GM08714 (cell line): ENCODE measurements at regions not wholly inside any gene's neighbourhood (a gene's known extent, or its start where the extent isn't known, plus 50 kb on each side); places are given as distances from the start of the nearest gene placed in this dataset.
"Not testable (repeated sequence)": the region's sequence is repeated elsewhere in the genome, so short reads cannot be mapped to it uniquely, and the experiment has no call there.

Experiments used
- H3K4me3 ChIP-seq: fragments of 200-500 bp; sonication (Bioruptor generic); 2 replicates; pipeline ENCODE4 v1.5.1; 2014; ENCODE audit warnings: mild to moderate bottlenecking, low read length, inconsistent platforms
- ZNF274 ChIP-seq: IDR thresholded peaks from 2 replicates; pipeline ENCODE4 v1.6.1; 2012; ENCODE audit warnings: mild to moderate bottlenecking, low read depth, low read length

DNA sequence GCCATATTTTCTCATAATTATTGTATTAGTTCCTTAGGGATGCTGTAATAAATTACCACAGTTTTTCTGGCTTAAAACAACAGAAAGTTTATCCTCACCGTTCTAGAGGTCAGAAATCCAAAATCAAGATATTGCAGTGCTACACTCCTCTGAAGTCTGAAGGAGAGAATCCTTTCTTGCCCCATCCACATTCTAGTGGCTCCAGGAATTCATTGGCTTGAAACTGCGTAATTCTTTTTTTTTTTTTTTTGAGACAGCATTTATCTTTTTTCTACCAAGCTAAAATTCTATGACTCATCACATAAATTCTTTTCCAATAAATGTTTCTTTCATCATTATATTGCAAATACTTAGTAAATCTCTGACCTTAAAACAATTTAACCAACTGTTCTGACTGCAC is 451.0 kb upstream of the RGS18 start:
- no peak for TF ChIP-seq ZNF274
- H3K4me3 ChIP-seq = no peak overlapping the region

DNA sequence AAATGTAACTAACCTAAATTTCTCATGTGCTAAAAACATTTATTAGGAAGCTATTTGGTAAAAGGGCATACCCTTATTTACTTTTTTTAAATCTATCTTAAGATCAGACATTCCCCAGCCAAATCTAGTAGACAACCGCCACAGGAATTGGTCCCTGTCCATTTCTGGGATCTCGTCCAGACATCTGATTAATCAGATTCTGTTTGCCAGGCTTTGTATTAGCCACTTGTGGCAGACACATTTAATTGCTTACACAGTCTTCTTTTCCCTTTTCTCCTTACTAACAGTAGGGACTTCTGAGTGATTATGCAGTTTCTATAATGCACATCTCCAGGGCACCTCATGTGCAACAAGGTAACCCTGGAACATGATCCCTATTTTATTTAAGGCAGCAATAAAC is 449.0 kb upstream of the RGS18 start:
- TF ChIP-seq ZNF274 = no peak
- H3K4me3 ChIP-seq = no peak overlapping the region

DNA sequence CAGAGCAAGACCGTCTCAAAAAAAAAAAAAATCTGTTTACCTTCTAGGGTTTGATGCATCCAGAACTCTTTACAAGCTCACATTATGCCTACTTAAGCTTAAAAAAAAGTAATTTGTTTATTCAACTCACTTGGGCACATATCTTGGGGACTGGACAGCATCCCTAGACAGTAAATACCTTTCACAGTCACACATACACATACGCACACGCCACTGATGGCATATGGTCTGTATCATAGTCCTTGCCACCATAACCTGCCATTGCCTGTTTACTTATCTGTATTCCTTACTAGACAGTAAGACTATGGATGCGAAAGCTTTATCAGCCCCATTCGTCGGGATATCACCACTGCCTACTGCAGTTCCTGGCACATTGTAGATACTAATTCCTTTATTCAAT is 446.3 kb upstream of the RGS18 start:
- TF ChIP-seq ZNF274 = no peak
- H3K4me3 ChIP-seq = no peak overlapping the region

DNA sequence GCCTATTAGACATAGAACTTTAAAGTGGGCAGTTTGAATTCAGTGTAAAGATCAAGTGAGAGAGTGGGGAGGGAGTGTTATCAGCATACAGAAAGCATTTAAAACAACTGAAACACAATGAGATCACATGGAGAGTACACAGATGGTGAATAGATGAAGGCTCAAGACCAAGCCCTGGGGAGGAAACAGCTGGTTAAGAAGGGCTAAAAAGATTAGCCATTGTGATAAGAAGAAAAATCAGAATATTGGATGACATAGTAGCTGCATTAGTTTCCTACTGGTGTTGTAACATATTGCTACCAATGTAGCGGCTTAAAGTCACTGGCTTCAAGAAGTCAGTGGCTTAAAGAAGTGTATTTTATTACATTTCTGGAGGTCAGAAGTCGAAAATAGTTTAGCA is 443.4 kb upstream of the RGS18 start:
- TF ChIP-seq ZNF274 = no peak
- H3K4me3 ChIP-seq = no peak overlapping the region

DNA sequence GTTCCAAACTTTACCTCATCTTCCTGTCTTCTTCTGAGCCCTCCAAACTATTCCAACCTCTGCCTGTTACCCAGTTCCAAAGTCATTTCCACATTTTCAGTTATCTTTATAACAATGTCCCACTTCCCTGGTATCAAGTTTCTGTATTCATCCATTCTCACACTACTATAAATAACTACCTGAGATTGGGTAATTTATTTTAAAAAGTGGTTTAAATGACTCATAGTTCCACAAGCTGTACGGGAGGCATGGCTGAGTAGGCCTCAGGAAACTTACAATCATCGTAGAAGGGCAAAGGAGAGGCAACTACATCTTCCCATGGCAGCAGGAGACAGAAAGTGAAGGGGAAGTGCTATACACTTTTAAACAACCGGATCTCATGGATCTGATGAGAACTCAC is 428.5 kb upstream of the RGS18 start:
- TF ChIP-seq ZNF274 = no peak
- no peak overlapping the region for H3K4me3 ChIP-seq

DNA sequence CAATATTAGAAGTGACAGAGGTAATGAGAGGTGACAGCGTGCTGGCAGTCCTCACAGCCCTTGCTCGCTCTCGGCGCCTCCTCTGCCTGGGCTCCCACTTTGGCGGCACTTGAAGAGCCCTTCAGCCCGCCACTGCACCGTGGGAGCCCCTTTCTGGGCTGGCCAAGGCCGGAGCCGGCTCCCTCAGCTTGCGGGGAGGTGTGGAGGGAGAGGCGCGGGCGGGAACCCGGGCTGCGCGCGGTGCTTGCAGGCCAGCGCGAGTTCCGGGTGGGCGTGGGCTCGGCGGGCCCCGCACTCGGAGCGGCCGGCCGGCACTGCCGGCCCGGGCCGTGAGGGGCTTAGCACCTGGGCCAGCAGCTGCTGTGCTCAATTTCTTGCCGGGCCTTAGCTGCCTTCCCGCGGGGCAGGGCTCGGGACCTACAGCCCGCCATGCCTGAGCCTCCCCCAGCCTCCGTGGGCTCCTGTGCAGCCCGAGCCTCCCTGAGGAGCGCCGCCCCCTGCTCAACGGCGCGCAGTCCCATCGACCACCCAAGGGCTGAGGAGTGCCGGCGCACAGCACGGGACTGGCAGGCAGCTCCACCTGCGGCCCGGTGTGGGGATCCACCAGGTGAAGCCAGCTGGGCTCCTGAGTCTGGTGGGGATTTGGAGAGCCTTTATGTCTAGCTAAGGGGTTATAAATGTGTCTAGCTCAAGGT is 426.5 kb upstream of the RGS18 start:
- not testable (repeated sequence) for H3K4me3 ChIP-seq

DNA sequence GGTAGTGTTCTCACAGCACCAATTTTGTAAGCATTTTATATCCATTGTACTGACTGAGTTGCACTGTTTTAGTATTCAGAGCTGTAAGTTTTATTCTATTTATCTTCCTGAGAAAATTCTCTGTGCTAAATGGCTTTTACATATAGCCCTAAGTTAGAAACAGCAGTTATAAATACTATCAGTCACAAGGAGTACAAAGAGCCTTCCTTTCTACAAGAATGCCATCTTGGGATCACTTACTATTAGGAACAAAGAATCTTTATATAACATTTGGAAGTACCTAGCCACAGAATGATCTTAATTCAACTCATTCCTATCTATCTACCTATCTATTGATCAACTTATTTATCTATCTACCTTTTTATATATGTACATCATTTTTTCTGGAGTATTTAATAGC is 423.9 kb upstream of the RGS18 start:
- H3K4me3 ChIP-seq = no peak overlapping the region
- TF ChIP-seq ZNF274 = no peak

DNA sequence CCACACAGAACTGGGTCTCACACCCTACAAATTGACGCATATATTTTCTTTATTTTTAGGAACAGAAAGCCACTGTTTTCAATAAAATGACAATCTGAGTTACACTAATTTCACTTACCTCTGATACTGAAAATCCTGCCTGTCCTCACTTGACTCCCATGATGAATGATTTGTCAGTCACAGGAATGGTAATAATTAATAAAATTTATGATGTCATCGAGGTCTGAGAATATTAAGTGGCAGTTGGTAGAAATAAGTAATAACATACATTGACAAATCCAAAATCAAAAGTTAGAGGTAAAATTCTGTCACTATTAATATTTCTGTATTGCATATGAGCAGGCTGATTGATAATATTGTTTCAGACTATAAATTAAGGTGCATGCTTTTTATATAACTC is 418.7 kb upstream of the RGS18 start:
- no peak for TF ChIP-seq ZNF274
- no peak overlapping the region for H3K4me3 ChIP-seq

DNA sequence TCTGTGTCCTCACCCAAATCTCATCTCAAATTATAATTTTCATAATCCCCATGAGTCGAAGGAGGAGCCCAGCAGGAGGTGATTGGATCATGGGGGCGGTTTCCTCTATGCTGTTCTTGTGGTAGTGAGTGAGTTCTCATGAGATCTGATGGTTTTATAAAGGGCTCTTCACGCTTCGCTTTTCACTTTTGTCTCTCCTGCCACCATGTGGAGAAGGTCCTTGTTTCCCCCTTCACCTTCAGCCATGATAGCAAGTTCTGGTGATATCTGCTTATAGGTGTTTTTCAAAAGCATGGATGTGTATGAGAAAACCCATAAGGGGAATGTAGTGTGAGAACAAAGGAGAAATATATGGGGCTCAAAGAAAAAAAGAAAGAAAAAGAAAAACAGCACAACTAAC is 405.9 kb upstream of the RGS18 start:
- no peak for TF ChIP-seq ZNF274
- no peak overlapping the region for H3K4me3 ChIP-seq

DNA sequence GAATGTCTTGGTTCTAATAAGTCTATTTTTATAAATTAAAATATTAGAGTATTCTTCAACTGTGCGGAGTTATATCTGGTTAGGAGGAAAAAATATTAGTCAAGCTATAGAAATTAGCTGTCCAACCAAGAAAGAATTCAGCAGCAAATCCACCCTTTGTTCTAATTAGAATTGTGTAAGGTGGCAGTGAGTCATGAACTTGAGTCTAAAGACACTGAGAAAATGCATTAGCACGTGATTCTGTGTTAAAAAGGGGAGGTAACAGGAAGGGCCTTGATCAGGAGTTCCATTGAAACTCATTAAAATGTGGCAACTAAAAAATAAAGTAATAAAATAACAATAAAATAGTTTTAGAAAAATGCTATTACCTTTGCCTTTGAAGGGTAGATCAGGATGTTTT is 398.2 kb upstream of the RGS18 start:
- no peak overlapping the region for H3K4me3 ChIP-seq
- TF ChIP-seq ZNF274 = no peak

DNA sequence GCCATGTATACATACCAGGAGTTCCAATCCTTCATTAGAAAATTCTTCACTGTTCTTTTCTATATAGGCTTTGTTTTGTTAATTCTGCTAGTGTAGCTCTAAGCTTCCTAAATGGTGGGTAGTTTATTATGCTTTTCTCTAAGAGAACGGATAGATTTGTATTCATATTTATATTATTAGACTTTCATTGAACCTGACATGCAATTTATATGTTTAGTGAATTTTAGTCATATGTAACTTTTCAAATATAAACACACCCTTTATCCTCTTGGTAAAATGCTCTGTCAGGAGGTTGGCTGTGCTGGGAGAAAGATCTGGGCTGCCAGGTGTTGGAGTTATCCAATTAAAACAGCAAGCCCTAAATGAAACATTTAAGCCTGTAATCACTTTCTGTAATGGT is 369.7 kb upstream of the RGS18 start:
- TF ChIP-seq ZNF274 = no peak
- H3K4me3 ChIP-seq = no peak overlapping the region

DNA sequence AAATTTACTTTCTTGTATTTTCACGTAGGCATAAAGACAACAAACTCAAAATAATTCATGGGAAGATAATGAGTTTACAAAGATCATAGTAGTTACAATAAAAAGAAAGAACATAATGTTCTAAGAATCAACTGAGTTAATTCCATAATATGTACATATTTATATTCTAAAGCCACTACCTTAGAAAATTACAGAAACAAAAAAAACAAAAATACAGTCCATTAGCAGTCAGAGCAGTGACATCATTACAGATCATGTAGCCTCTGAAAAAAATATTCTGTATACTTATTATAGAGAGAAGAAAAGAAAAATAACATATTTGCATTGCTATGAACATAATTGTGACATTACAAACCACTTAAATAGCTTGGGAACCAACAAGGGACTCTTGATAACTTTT is 360.1 kb upstream of the RGS18 start:
- no peak overlapping the region for H3K4me3 ChIP-seq
- no peak for TF ChIP-seq ZNF274

DNA sequence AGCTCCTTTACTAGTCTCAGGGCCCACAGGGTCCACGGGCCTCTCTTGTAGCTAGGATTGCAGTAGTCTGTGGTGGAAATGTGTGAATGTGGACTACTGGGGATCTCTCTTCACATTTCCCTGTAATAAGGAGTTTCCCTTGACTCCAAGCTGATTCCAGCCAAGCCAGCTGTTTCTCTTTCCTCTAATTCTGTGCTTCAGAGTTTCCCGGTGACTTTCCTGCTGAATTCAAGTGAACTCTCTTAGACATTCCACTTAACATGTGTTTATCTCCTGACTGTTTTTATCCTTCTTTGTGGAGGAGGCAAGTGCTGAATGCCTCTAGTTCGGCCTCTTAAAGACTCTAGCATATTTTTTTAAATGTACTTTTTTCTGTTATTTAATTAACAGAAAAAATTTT is 354.0 kb upstream of the RGS18 start:
- no peak overlapping the region for H3K4me3 ChIP-seq
- no peak for TF ChIP-seq ZNF274

DNA sequence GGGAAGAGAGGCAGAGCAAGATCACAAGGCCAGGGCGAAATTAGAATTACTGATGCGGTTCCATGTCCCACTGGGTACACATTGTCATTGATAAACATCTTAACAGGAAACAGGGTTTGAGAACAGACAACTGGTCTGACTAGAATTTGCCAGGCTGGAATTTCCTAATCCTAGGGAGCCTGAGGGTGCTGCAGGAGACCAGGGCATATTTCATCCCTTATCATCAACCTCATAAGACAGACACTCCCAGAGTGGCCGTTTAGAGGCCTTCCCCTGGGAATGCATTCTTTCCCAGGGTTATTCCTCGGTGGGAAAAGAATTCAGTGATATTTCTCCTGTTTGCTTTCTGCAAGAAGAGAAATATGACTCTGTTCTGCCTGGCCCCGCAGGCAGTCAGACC is 344.7 kb upstream of the RGS18 start:
- H3K4me3 ChIP-seq = not testable (repeated sequence)

DNA sequence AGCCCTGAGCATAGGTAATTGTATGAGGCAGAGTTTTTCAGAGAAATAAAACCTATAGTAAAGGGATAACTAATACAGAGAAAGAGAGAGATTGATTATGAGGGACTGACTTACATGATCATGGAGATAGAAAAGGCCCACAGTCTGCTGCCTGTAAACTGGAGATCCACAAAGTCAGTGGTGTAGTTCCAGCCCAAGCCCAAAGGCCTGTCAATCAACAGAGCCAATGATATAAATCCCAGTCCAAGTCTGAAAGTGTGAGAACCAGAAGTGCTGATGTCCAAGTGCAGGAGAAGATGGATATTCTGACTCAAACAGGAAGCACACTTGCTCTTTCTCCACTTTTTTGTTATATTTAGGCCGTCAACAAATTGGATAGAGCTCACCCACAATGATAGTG is 340.1 kb upstream of the RGS18 start:
- no peak for TF ChIP-seq ZNF274
- H3K4me3 ChIP-seq = no peak overlapping the region

DNA sequence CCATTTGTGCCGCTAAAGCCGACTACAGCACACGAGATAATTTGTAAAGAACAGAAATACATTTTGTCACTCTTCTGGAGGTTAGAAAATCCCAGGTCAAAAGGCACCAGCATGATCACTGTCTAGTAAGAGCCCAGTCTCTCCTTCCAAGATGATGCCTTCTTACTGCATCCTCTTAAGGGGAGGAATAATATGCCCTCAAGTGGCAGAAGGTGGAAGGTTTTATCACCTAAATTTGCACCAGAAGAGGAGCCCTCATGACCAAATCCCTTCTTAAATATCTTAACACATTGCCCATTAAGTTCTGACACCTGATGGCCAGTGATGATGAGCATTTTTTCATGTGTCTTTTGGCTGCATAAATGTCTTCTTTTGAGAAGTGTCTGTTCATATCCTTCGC is 326.7 kb upstream of the RGS18 start:
- no peak for TF ChIP-seq ZNF274

More for the DNA sequence above, 326.7 kb upstream of the RGS18 start:
- no peak overlapping the region for H3K4me3 ChIP-seq
